HepG2 (cell line): ENCODE measurements at regions not wholly inside any gene's neighbourhood (a gene's known extent, or its start where the extent isn't known, plus 50 kb on each side); places are given as distances from the start of the nearest gene placed in this dataset.

Experiments used
- ATAC-seq: fragments of 200-7000 bp; cut with Tn5 transposase; 3 replicates; pipeline ENCODE4 v1.9.1; 2020; ENCODE audit warnings: mild to moderate bottlenecking, moderate library complexity
- BruUV-seq: library from RNA; stranded (reverse); fragments of 400-500 nt; replicated peaks from 2 replicates; lab custom pipeline; 2021; lab: Mats Ljungman, UMichigan
- CTCF ChIA-PET: fragments of 300-600 bp; formaldehyde crosslinking; extraction: SDS; loops from one replicate; lab custom pipeline; 2021; ENCODE audit warnings: low total read pairs, inconsistent platforms, low intra/inter-chr PET ratio; lab: Yijun Ruan, JAX
- POLR2A ChIA-PET: fragments of 350-600 bp; sonication (Branson Sonifier 250); formaldehyde crosslinking; loops from one replicate; lab custom pipeline; 2020; ENCODE audit warnings: antibody characterized with exemption, inconsistent platforms; lab: Yijun Ruan, JAX
- DNase-seq: peaks from one replicate; pipeline ENCODE4 v3.0.0-alpha.2; 2015; ENCODE audit warnings: low spot score
- FAIRE-seq: peaks from 3 replicates; lab custom pipeline; 2011; peaks lifted over from hg19 to GRCh38; lab: Jason Lieb, UNC
- H2AFZ ChIP-seq: one replicate; pipeline ENCODE4 v1.6.1; 2011; ENCODE audit warnings: low read length, inconsistent platforms
- H3K27ac ChIP-seq: fragments of 300-600 bp; 3 replicates; pipeline ENCODE4 v1.8.0; 2011; ENCODE audit warnings: mixed run types, mild to moderate bottlenecking, mixed read lengths, low read length, inconsistent platforms; ENCODE audit not compliant: insufficient read depth; ENCODE audit errors: extremely low read length
- H3K27me3 ChIP-seq, 2 experiments: fragments of 200-600 bp in 1 of 2; 2 replicates in 1 of 2; 3 replicates in 1 of 2; pipeline versions ENCODE4 v1.6.0 to v1.8.0; 2011; ENCODE audit warnings: low read length in 2 of 2, mild to moderate bottlenecking in 2 of 2, moderate library complexity in 2 of 2, inconsistent platforms in 1 of 2; ENCODE audit not compliant: insufficient read depth in 2 of 2, control insufficient read depth in 1 of 2
- H3K36me3 ChIP-seq, 2 experiments: fragments of 200-600 bp in 1 of 2; replicated peaks in 1 of 2; 2 replicates in 1 of 2; 3 replicates in 1 of 2; pipeline versions ENCODE4 v1.5.1 to v1.8.0; 2011; ENCODE audit warnings: low read length in 2 of 2, inconsistent platforms in 1 of 2; ENCODE audit not compliant: insufficient read depth in 2 of 2, control insufficient read depth in 1 of 2
- H3K4me1 ChIP-seq: 2 replicates; pipeline ENCODE4 v1.5.1; 2012; ENCODE audit warnings: low read length, inconsistent platforms; ENCODE audit not compliant: insufficient read depth
- H3K4me2 ChIP-seq: 2 replicates; pipeline ENCODE4 v1.6.0; 2011; ENCODE audit warnings: low read depth, low read length, inconsistent platforms
- H3K4me3 ChIP-seq, 3 experiments: fragments of 200-600 bp in 1 of 3; sonication (generic), shearing (Covaris generic) in 1 of 3; replicated peaks in 1 of 3; 2 replicates each; pipeline ENCODE4 v1.5.1; 2011 to 2016; ENCODE audit warnings: low read length in 3 of 3, inconsistent platforms in 2 of 3, low read depth in 2 of 3, mild to moderate bottlenecking in 2 of 3, control low read depth in 1 of 3, mixed read lengths in 1 of 3; ENCODE audit not compliant: insufficient read depth in 1 of 3
- H3K79me2 ChIP-seq: one replicate; pipeline ENCODE4 v1.6.1; 2011; ENCODE audit warnings: low read length, inconsistent platforms; ENCODE audit not compliant: insufficient read depth
- H3K9ac ChIP-seq: 2 replicates; pipeline ENCODE4 v1.6.0; 2011; ENCODE audit warnings: mild to moderate bottlenecking, low read depth, low read length, inconsistent platforms; ENCODE audit not compliant: insufficient read depth
- H3K9me3 ChIP-seq: 2 replicates; pipeline ENCODE4 v1.5.1; 2012; ENCODE audit warnings: mild to moderate bottlenecking, low read length
- H4K20me1 ChIP-seq: 2 replicates; pipeline ENCODE4 v1.6.0; 2011; ENCODE audit warnings: inconsistent platforms, mild to moderate bottlenecking, low read length, moderate library complexity; ENCODE audit not compliant: insufficient read depth
- BCLAF1 ChIP-seq: fragments of 450-650 bp; IDR thresholded peaks from 2 replicates; pipeline ENCODE4 v1.6.1; 2017; ENCODE audit warnings: mild to moderate bottlenecking
- DMTF1 ChIP-seq: sonication (generic); formaldehyde crosslinking; IDR thresholded peaks from 2 replicates; pipeline ENCODE4 v1.4.0; 2020; ENCODE audit warnings: mild to moderate bottlenecking, missing genetic modification reagents
- FOXK2 ChIP-seq: fragments of 450-650 bp; IDR thresholded peaks from 2 replicates; pipeline ENCODE4 v1.6.1; 2016
- FOXM1 ChIP-seq: sonication (generic); formaldehyde crosslinking; IDR thresholded peaks from 2 replicates; pipeline ENCODE4 v1.5.0; 2020; ENCODE audit warnings: missing genetic modification reagents
- LRRFIP1 ChIP-seq: sonication (generic); formaldehyde crosslinking; conservative IDR thresholded peaks from 2 replicates; pipeline ENCODE4 v1.4.0; 2020; ENCODE audit warnings: missing genetic modification reagents
- MLLT10 ChIP-seq: sonication (generic); formaldehyde crosslinking; IDR thresholded peaks from 2 replicates; pipeline ENCODE4 v1.4.0; 2020; ENCODE audit warnings: missing genetic modification reagents
- PBX3 ChIP-seq: sonication (generic); formaldehyde crosslinking; IDR thresholded peaks from 2 replicates; pipeline ENCODE4 v1.8.1; 2023; ENCODE audit warnings: missing genetic modification reagents, inconsistent platforms, borderline replicate concordance
- TP53 ChIP-seq: sonication (generic); formaldehyde crosslinking; conservative IDR thresholded peaks from 2 replicates; pipeline ENCODE4 v1.4.0; 2020; ENCODE audit warnings: missing genetic modification reagents
- ZC3H4 ChIP-seq: sonication (generic); formaldehyde crosslinking; IDR thresholded peaks from 2 replicates; pipeline ENCODE4 v1.4.0; 2020; ENCODE audit warnings: missing genetic modification reagents, borderline replicate concordance
- ZGPAT ChIP-seq: IDR thresholded peaks from 2 replicates; pipeline ENCODE4 v1.6.1; 2016; ENCODE audit warnings: mild to moderate bottlenecking
- ZNF383 ChIP-seq: sonication (generic); formaldehyde crosslinking; IDR thresholded peaks from 2 replicates; pipeline ENCODE4 v1.4.0; 2020; ENCODE audit warnings: missing genetic modification reagents, mild to moderate bottlenecking, borderline replicate concordance
- ZNF431 ChIP-seq: sonication (generic); formaldehyde crosslinking; IDR thresholded peaks from 2 replicates; pipeline ENCODE4 v1.9.0; 2022; ENCODE audit warnings: missing genetic modification reagents, low read depth, mild to moderate bottlenecking, borderline replicate concordance
- ZNF451 ChIP-seq: sonication (generic); formaldehyde crosslinking; IDR thresholded peaks from 2 replicates; pipeline ENCODE4 v1.5.0; 2020; ENCODE audit warnings: mild to moderate bottlenecking, missing genetic modification reagents
- ZNF720 ChIP-seq: sonication (generic); formaldehyde crosslinking; IDR thresholded peaks from 2 replicates; pipeline ENCODE4 v1.4.0; 2020; ENCODE audit warnings: missing genetic modification reagents
- in situ Hi-C: cut with HindIII; loops from 2 replicates; pipeline ENCODE4 v1.10.0; 2017; ENCODE audit warnings: low pct_unique_long_range_greater_than_20kb; ENCODE audit not compliant: extremely low pct_ligation_motif_present
- intact Hi-C: fragments of 100-400 bp; cut with micrococcal nuclease; formaldehyde crosslinking; loops from one replicate; pipeline ENCODE4 v1.10.0; 2022; ENCODE audit not compliant: unreplicated experiment

GRCh38 chr10:62640411-62640810, 164.1 kb upstream of the ADO start:
- Histone ChIP-seq H3K4me3 (no peak overlapping the region), H3K4me2 (no peak overlapping the region), H3K36me3 (no peaks in the 10 kb centered on the region), H3K4me1 (peaks cover 13% of the 10 kb centered on the region), H3K79me2 (no peaks in the 10 kb centered on the region), H3K27me3 (no peaks in the 10 kb centered on the region), H3K9ac (no peak overlapping the region), H3K27ac (no peak overlapping the region), H4K20me1 (no peaks in the 10 kb centered on the region), H2AFZ (no peak overlapping the region), H3K9me3 (no peaks in the 10 kb centered on the region)
- TF ChIP-seq ZGPAT (CRISPR knock-in tag): no peak
- TF ChIP-seq PBX3: no peak
- TF ChIP-seq MLLT10: no peak
- no peak for TF ChIP-seq ZNF451 (CRISPR knock-in tag)
- TF ChIP-seq FOXK2: no peak
- TF ChIP-seq FOXM1 (CRISPR knock-in tag): no peak
- TF ChIP-seq TP53 (CRISPR knock-in tag): no peak
- TF ChIP-seq ZNF431 (CRISPR knock-in tag): no peak
- TF ChIP-seq BCLAF1: no peak
- TF ChIP-seq ZC3H4 (CRISPR knock-in tag): no peak
- TF ChIP-seq DMTF1 (CRISPR knock-in tag): no peak
- no peak for TF ChIP-seq LRRFIP1 (CRISPR knock-in tag)
- no peak for TF ChIP-seq ZNF383 (CRISPR knock-in tag)
- no peak for TF ChIP-seq ZNF720
- POLR2A ChIA-PET: no interaction called here
- ATAC-seq (no peak), DNase-seq (no peak), FAIRE-seq (no peak)
- in situ Hi-C loops: no loop called here
- CTCF ChIA-PET: no interaction called here
- intact Hi-C loops: no loop called here
- no TSS peak for BruUV-seq
